Stimulated activated CD4-positive, alpha-beta T cell treated with anti-CD3 and anti-CD28 coated beads, Interleukin-4, amount 100 ng/mL, for 48 hours (primary cell): ENCODE measurements at regions not wholly inside any gene's neighbourhood (a gene's known extent, or its start where the extent isn't known, plus 50 kb on each side); places are given as distances from the start of the nearest gene placed in this dataset.

Source experiments
- DNase-seq, 2 donors: peaks; one replicate each; pipeline ENCODE4 v3.0.0-alpha.2; 2020; ENCODE audit warnings: low read depth in 2 of 2

DNA sequence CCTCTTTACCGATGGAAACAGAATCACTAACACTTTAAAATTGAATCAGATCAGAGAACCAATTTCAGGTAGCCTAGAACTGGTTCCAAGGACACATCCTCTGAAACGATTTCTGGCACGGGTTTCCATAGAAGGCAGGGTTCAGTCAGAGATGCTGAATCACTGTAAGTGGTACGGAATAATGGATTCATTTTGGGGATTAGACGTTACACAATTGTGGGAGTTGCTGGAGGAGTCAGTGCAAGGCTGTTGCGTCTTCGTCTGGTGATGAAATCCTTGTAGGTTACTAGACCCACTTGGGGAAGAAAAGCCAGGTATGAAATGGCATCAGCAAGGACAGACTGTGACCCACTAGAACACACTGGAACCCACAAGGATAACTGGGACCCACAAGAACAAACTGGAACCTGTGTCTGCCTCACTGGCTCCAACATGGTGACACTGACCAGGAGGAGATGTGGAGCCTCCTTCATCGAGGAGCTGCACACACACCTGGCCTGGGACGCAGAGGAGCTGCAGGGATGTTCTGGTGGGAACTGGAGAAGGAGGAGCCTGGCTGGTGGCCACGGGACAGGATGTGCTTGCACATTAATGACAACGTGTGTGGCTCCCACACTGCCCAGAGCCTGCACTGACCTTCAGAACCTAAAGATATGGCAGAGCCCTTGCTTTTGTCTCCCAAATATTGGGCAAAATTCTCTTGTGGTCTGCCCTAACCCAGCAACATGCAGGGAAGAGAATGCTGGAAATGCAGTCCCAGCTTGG lies 105.1 kb downstream of the TRAPPC11 start:
- no peak for DNase-seq

DNA sequence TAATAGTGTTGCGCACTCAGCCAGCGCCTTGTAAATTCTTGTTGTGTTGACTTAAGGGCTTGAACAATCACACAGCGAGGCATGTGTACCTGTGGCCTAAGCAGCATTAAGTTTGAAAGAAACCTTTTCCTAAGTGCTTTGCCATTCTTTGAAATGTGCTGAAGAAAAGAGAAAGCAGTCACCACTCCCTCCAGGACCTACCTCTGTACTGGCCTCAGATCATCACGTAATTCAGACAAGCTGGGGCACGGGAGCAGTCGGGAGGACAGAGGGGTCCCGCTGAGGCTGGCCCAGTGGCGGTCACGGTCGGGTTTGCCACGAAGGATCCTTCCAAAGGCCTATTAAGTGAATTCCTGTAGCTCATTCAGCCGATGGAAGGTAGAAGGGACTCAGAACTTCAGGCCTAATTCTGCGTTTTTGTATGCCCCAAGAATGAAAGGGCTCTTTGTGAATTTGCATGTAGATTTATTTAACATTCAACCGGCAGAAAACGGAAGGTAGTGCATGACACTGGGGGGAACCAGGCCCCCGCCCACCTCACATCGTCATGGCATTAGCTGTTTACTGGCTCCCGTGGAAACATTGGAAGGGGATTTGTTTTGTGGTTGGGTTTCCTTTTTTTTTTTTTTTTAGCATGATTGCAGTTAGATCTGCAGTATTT lies 106.3 kb downstream of the TRAPPC11 start:
- DNase-seq, result no peak

DNA sequence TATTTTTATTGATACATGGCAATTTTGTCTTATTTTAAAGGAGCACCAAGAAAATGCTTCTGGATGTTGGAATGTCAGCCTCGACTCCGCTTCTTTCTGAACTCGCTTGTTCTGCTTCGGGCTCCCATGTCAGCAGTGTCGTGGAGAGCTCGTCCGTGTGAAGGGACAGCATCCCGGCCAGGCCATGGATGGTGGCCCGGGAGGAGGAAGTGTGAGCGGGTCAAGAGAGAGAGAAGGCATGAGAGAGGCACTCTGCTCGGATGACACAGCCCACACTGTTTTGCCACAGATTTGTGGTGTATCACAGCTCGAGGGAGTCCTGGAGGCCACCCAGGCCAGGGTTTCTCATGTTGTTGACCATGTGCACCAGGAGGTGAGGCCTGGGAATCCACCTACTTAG lies 107.0 kb downstream of the TRAPPC11 start:
- DNase-seq, result no peak

DNA sequence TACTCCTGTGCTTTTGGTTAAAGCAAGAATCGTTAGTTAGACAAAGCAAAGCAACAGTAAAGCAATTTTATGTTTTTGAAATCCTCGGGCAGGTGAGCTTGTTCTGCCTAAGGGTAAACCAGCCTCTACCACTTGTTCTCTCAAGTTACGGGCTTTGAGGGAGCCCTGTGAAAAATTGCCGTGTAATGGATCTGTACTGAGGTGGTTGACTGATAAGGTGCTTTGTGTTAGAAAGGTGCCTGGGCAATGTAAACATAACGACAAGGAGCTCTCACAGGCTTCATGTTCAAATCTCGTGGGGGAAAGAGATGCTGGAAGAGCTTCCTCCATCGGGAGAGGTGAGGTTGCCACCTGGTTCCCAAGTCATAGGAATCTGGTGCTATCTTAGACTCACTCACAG lies 111.8 kb downstream of the TRAPPC11 start:
- DNase-seq, result no peak

DNA sequence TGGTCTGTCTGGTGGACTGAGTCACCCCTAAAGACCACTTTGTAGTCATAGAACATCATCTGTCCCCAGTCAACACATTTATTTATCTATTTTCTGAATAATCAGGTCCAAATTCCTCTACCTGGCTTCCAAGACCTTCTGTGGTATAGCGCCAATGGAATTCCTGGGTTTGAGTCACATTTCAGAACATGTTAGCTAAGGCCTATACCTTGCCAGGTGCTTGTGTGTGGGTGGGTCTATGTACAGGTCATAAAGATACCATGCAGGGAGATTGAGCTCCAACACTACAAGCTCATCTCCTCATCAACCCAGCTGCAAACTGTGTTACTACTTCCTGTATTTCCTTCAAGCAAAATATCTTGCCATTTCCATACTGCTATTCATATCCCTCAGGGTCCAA lies 113.3 kb downstream of the TRAPPC11 start:
- no peak for DNase-seq

DNA sequence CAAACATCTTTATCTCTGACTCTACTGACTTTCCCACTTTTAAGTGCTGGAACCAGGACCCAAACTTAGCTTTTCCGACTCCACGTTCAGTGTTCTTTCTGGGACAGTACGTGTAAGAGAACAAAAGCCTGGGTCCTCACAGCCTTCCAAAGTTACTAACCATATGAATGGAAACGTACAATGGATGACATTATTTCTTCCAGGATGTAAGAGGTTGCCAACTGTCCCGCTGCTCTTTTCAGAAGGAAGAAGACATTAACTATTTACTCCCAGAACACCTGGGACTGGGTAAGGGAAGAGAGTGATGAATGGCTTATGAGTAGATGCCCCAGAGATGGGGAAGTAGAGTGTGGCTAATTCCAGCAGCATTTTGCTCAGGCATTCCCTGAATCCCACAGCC lies 114.7 kb downstream of the TRAPPC11 start:
- no peak for DNase-seq

DNA sequence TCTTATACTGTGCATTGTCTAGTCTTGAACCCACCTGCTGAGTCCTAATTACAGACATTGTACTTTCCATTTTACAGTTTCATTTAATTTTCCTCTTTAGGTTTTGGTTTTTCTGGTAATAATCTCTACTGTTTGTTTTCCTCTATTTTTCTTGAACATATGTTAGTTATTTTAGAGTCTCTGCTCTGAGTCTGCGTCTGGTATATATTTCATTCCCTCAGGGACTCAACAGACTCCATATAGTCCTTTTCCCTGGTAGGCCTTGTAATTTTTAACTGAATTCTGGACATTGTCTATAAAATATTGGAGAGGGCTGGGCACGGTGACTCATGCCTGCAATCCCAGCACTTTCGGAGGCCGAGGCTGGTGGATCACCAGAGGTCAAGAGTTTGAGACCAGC lies 121.8 kb upstream of the STOX2 start:
- DNase-seq, result no peak

DNA sequence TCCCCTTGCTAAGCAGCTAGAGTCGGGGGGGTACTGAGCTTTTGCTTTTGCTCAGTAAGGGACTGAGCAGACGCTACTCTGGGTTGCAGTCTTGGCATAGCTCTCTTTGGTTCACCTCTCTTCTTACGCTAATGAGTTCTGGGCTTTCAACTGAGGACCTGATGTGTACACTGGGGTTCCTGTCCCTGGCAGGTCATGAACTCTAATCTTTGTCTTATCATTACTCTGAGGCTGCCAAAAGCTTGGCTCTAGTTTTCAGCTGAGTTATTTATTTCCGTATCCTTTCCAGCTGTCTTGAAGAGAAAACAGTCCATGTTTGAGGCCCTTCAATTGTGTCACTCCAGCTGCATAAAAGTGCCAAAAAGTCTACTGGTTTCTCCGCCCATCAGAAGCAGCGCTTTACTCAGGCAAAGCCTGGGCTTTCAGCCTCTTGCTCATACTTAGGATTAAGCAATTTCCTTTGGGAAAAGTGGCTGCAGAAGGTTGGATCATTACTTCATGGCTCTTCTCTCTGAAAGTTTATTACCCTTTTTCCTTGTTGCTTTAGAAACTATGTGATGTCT lies 121.0 kb upstream of the STOX2 start:
- DNase-seq, result no peak

DNA sequence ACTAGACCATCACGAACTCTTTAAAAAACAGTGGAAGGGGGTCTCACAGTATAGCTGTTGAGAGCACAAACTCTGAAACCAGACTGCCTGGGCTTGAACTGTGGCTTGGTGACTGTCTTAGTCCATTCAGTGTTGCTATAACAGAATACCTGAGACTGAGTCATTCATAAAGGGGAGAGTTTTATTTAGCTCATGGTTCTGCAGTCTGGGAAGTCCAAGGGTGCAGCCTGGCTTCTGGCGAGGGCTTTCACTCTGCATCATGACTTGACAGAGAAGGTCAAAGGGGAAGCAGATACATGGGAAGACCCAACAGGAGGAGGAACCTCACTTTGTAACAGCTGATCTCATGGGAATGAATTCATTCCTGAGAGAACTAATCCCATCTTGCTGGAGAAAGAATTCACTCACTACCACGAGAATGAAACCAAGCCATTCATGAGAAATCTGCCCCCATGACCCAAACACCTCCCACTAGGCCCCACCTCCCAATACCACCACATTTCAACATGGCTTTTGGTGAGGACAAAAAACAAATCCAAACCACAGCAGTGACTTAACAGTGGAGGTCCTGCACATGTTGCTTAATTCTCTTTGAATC lies 116.7 kb upstream of the STOX2 start:
- no peak for DNase-seq

DNA sequence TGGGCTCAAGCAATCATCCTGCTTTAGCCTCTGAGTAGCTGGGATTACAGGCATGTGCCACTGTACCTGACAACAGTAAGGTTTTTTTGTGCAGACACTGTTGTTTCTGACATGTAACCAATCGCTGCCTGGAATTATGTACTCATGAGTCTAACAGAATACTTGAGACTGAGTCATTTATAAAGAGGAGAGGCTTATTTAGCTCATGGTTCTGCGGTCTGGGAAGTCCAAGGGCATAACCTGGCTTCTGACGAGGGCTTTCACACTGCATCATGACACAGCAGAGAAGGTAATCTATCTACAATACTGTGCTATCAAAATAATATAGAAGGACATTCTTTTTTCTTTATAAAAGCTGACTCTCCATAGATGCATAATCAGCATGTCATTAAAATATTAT lies 115.5 kb upstream of the STOX2 start:
- no peak for DNase-seq

DNA sequence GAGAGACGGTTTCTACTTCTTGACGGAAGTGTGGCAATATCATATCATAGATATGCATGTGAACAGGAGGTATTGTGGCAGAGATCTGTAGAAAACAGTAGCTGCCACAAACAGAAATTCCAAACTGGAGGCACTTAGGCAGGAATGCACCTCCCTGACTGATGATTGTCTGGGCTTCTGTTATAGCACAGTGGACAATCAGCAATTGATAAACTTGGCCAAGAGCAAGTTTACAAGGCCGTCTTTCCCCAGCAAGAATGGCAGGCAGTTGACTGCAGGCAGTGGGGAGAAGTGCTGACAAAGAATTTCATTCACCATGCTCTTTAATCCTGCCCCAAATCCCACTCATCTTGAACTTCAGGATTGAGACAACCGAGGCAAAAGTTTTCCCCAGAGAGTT lies 114.4 kb upstream of the STOX2 start:
- no peak for DNase-seq

DNA sequence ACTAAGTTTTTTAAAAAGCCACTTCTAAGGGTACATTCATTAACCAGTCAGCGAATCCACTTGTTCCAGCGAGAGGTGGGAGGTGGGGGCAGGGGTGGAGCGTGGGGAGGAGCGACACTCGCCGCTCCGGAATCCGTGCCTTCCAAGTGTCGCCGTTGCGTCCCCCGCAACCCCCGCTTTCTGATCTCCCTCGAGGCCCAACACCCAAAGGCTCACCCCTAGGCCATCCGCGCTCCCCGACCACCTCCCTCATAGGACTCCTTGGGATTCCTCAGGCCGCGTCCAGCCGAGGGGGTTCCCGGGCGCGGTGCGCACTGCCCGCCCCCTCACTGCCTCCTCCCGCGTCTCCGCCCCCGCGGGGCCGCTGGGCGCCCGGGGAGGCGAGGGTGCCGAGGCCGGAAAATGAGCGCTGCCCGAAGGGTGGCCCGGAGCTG lies 108.1 kb upstream of the STOX2 start:
- no peak for DNase-seq

DNA sequence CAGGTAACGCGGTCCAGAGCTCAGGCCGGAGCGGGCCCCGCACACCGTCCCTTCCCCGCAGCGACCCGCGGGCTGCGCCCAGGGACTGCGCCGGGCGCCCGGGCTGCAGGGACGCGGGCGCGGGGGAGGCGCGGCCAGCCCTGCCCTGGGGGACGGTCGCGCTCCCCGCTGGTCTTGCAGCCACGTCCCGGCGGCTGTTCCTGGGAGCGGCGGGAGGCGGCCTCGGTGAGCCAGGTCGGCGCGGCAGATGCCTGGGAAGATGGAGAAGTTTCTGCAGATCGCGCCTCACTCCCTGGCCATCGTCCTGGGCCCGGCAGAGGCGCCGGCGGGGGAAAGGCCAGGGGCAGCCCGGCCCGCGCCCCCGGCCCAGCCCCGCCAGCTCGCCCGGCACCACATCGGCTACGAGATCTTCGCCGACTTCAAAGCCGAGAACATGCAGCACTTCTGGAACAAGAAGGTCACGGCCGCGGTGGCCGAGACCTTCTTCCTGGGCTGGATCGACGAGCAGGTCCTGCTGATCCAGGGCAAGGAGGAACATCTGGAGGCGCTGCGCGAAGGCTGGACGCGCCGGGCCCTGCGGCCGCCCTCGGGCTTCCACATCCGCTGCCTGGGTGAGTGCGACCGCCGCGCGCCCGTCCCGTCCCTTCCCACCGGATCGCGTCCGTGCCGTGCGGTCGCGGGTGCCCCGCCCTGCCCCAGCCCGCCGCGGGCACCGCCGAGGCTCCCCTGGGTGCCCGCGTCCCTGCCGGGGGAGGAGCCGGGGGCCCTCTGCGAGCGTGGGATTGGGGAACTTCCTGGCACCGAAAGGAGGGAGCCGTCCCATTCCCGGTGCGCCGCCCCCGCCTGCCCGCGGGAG lies 107.4 kb upstream of the STOX2 start:
- no peak for DNase-seq

DNA sequence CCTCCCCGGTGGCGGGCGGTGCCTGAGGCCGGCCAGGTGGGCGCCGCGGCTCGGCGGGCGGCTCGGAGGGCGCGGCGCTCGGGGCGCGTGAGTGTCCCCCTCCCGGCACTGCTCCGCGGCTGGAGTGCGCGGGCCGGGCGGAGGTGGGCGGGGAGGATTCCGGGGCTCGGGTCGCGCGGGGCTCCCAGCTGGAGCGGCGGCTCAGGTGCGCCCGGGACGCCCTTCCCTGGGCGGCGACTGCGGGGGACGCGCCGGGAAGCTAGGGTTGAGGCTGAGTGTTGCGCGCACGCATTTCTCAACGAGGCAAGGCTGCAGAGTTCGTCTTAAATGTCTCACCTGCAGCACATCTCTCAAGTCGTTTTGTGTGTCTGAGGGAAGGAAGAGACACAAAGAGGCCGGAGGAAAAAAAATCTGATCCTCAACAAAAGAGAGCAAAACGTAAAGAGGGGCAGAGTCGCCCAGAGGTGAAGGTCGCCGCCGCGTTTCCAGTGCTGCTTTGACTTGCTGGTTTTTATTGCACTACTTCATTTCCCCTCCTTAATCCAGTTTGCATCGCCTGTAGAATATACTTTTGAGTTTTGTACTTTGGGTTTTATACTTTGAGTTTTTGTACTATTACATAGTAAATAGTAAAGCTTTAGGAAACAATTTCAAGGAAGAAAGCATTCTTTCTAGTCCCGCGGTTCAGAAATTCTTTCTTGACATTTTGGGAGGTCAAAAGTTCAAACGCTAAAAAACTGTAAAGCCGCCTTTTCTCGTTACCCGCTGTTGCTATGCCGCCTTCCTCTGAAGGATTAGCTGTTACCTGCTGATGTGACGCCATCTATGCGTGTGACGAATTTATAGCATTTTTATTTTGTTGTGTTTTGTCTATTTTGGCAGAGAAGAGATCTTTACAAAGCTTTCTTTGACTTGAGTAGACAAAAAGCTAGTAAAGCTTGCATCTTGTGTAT lies 106.5 kb upstream of the STOX2 start:
- DNase-seq, result no peak

DNA sequence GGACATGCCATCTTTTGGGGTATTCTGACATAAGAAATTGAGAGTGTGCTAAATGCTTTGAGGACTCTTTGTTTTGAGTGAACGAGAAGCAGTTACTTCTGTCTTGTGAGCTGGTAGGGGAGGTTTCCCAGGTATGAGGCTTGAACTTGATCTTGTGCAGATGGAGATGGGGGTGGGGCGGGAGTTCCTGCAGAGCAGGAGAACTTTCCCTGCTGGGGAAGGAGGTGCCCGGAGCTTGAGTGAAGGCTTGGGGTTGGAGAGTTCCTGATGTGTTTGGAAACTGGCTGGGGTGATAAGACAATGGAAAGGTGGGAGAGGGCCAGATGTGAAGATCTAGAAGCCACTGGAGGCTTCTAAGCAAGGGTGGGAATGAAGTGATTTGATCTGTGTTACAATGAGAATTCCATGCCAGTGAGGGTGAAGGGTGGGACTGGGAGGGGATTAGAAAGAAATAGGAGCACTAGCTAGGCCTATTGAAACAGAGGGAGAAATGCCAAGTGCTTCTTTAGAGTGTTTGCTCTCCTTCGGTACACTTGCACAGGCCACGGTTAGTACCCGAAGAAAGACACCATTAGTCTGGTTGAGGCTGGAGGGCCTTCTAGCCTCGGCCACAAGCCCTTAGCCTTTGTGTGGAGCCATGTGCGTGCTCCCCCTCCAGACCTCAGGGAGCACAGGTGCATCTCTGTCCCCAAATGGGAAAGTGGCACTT lies 103.5 kb upstream of the STOX2 start:
- no peak for DNase-seq

DNA sequence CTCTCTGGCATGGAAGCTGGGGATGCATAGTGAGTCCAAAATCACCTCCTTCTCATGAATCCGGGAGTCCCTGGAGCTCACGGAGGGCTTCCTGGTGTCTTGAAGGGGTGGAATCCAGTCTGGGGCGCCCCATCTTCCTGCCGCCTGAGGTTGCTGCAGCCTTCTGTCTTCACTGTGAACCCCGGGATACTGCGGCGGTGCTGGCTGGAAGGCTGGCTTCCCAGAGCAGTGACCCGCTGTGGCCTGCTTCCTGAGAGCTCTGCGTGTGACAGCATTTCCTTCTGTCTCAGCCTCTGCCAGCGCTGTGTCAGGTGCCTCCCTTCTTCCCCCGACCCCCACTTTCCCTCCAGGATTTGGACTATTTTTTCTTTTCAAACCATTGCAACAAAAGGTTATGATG lies 98.8 kb upstream of the STOX2 start:
- no peak for DNase-seq

DNA sequence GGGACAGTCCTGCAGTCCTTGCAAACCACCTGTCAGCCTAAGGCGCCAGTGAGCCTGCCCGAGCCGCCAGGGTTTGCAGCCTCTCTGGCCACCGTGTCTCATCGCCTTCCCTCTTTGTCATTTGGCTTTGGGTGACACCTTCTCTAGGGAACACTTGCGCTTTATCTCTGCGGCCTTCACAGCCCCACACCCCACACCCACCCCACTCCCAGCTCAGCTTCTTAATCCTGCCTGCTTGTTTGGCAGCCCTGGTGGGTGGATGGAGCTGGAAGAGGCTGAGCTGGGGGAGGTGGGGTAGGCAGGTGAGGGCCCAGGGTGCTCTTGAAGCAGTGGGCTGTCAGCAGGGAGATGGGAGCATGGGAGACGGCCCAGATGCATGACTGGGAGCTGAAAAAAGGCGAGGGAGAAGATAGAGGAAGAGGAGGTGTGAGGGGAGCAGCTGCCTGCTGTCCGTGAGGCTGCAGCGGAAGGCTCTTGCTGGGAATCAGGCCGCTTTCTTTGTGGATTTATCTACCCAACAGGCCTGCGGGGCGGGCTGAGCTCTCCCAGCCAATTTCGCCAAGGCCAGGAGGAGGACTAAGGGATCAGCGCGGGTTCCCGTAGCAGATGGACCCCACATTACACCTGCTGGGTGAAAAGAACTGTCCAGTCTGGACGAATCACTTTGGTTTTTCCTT lies 97.5 kb upstream of the STOX2 start:
- DNase-seq, result no peak

DNA sequence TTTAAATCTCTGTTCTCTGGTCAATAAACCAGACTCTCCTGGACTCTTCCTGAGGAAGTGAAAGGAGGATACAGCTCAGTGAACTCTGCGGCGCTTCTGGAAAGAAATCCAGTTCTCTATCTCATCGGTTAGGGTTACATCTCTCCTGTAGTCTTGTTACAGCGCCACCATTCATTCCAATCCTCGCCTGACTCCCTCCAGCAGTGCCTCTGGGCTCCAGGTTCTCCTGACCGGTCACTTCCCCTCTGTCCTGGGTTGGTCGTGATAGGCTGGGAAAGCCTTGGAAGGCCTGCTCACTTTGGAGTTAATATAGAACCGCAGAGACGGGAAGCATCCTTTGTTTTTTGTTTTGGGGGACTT lies 97.0 kb upstream of the STOX2 start:
- DNase-seq, result no peak

DNA sequence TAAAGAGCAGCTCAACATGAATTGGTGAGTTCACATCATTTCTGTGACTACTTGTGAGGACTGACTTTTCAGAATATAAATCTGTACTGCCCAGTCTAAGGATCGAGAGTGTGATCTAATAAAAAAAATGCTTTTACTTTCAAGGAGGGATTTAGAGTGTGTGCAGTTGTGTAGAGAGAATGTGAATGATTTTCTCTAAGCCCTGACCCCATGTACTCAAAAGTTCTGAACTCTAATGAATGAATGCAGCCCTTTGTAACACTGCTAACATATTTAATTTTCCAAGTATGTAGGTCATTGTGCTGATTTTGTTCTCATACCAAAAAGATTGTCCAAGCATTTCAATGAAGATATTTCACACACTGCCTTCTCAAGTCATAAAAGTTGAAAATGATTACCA lies 92.5 kb upstream of the STOX2 start:
- no peak for DNase-seq

DNA sequence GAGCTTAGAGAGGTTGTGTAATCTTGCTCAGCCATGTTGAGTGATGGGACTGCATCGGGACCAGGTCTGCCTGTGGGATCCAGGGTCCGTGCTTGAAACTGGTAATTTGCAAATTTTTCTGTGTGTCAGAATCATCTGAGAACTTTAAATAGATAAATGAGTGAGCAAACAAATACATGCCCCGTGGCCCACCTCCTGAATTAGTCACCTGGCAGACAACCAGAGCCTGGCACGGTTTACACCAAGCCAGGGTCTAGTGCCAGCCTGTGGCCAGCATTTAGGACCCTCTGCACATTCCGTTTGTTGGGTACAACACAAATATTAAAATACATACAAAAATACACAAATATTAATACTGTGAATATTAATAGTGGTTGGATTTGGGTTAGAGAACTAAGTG lies 90.6 kb upstream of the STOX2 start:
- DNase-seq, result no peak
